Stimulated activated CD8-positive, alpha-beta memory T cell treated with anti-CD3 and anti-CD28 coated beads, Interleukin-15, amount 100 ng/mL, for 4 hours (primary cell): ENCODE measurements at regions not wholly inside any gene's neighbourhood (a gene's known extent, or its start where the extent isn't known, plus 50 kb on each side); places are given as distances from the start of the nearest gene placed in this dataset.
"Not testable (repeated sequence)": the region's sequence is repeated elsewhere in the genome, so short reads cannot be mapped to it uniquely, and the experiment has no call there.

Source experiments
- DNase-seq, 2 donors: peaks; one replicate each; pipeline ENCODE4 v3.0.0-alpha.2; 2020; ENCODE audit warnings: low read depth in 2 of 2

GRCh38 chrX:13223868-13224567 is 95.8 kb downstream of the ATXN3L start:
- no peak for DNase-seq

GRCh38 chrX:13220916-13221315 is 98.9 kb downstream of the ATXN3L start:
- no peak for DNase-seq

DNA sequence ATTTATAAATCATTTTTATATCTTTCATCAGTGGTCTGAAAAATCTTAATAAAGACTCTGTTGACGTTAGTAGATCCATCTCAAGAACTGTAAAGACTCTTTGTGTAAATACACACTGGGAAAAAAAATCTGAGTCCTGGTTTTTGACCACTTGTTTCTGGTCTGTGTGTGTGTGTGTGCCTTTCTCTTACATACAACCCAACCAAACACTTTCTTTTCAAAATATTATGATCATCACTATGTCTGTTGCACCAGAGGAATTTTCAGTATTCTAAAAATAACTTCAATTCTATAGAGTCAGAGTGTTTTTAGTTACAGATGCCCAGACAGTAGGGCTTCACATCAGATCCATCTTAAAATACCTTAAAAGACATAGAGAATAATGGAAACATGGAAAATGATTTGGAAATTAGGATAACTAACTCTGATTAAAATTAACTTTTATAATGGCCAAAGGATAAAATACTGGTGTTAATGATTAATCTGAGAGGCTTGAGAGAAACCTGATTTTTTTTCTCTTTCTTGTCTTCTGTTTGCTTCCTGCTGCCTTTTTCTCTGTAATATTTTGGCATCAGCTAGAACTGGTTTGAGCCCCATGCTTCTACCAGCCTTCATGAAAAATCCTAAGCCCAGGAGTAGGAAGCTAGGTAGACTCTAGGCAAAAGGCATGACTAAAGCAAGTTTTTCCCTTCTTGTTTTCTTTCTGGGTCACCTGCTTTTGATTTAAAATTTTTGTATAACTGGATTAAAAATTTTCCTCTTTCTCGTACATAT is 99.7 kb downstream of the ATXN3L start:
- no peak for DNase-seq

DNA sequence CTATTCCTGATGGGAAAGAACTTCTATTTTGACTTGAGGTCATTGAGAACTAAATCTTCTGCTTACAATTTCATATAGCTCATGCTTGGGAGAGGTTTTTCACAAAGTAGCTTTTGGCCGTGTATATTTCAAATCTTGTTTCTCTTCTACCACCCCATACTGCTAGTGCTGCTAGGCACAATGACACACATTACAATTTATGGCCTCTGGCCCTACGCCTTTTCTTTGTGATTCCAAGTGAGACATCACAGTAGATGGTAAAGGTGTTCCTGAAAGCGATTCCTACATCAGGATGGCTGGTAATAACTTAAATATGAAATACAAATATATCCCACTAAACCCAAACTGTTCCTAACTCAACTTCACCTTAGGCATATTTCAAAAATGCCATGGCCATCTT is 101.1 kb downstream of the ATXN3L start:
- DNase-seq, result no peak

- DNase-seq, result no peak
Measured at GRCh38 chrX:13216139-13216538, 103.7 kb downstream of the ATXN3L start.

GRCh38 chrX:13215729-13216128 is 104.1 kb downstream of the ATXN3L start:
- DNase-seq, result no peak

DNA sequence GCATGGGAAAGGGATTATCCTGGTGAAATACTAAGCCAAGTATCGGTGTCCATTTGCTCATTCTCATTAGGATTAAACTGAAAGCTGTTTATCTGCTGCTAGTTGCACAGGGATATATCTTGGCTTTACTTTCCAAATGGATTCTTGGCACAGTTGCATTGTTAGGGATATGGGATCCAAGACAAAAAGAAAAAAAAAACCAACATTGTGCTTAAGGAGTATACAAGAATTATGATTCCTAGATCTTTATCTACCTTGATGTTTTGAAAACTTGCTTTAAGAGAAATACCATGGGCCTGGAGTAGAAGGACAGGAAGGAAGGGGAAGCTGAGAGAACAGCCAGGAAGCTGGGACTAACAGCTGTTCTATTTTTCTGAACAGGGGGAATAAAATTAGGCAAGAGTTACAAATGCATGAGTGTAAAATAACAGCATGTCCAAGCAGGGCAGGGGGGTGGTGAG is 107.6 kb downstream of the ATXN3L start:
- no peak for DNase-seq

GRCh38 chrX:13210142-13210541 is 109.7 kb downstream of the ATXN3L start:
- not testable (repeated sequence) for DNase-seq

DNA sequence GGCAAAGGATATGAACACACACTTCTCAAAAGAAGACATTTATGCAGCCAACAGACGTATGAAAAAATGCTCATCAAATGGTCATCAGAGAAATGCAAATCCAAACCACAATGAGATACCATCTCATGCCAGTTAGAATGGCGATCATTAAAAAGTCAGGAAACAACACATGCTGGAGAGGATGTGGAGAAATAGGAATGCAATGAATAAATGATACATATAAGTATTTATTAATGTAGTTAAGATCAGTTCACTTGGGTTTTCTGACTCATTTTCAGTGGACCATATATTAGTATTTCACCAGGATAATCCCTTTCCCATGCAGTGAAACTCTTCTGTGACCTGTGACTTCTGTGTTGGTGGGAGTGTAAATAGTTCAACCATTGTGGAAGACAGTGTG is 110.1 kb downstream of the ATXN3L start:
- DNase-seq, result not testable (repeated sequence)

- no peak for DNase-seq
Measured at GRCh38 chrX:13208281-13208935, 111.4 kb downstream of the ATXN3L start.

DNA sequence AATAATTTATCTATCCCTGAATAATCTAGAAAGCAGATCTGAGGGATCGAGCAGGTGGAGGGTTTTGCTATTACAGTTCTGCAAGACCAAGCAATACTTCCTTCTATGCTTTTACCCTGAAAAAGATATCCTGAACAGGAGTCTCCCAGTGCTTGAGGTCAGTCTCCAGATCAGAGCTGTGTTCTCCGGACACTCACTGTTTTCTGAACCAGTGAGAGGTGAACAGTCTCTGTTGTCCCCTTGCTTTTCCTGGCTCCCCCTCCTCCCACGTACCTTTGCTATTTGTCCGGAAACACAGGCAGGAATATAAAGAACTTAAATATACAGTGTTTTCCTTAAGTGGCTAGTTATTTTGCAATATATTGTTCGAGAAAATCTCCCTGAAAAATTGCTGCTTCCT is 116.6 kb downstream of the ATXN3L start:
- no peak for DNase-seq

DNA sequence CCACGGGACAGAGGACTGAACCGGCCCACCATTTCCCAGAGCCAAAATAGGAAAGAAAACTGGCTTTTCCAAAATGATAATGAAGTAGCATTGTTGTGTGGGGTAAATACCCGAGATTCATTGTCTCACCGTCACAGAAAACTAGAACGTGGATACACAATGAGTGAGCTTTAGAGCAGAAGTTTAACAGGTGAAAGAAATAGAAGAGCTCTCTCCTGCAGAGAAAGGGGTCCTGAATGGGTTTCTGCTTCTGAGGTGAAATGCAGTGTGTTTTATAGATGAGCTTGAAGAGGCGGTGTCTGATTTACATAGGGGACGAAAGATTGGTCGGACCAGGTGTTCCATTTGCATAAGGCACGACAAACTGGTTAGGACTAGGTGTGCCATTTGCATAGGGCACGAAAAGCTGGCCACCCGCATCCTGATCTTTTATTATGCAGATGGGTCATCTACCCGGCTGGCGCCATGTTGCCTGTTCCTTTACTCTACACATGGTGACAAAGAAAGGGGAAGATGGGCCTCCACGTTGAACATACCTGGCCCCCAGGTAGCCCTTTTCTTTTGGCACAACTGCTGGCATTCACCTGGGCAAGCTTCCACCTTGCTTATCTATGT is 118.1 kb downstream of the ATXN3L start:
- no peak for DNase-seq

- DNase-seq, result no peak
Measured at GRCh38 chrX:13200398-13200797, 119.5 kb downstream of the ATXN3L start.

GRCh38 chrX:13198762-13199064 is 121.1 kb downstream of the ATXN3L start:
- DNase-seq, result no peak

DNA sequence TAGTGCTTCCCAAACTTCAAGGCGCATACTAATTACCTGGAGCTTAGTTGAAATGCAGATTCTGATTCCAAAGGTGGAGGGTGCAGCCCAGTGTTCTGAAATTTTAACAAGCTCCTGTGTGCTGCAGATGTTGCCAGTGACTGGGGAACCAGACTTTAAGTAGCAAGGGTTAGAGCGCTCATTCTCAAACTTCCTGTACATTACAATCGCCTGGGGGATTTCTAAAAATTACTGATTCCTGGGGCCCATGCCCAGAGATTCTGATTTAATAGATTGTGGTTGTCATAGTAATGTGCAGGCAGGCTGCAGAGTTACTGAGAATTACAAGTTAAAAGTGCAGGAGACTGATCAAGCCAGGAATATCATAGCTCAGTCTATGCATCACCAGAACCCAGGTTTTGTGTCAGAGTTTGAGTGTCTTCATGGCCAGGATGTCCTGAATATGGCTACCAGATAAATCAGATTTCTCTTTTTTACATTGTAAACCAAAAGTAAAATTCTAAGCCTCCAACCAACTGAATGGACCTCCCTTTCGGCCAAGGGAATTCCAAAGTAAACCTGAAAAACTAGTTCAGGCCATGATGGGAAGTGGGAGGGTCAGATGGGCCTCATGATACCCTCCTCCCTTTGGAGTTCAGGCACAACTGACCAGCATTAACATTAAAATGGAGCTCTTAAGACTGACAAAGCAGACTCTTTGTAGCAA is 121.6 kb downstream of the ATXN3L start:
- DNase-seq, result no peak

DNA sequence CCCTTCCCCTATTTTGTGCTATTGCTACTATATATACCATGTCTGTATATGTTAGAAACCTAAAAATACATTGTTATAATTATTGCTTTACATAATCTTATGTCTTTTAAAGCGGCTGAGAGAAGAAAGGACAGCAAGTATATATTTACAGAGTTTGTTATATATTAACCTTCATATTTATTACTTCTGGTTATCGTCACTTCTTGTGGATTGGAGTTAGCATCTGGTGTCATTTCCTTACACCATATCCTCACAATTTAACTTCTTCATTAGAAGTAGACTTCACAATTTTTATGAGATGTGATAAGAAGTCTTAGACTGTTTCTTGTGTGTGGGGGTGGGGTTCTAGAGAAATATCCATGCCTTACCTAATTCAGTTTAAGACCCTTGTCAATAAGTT is 123.1 kb downstream of the ATXN3L start:
- DNase-seq, result no peak

- no peak for DNase-seq
Measured at GRCh38 chrX:13195340-13195739, 124.5 kb downstream of the ATXN3L start.

DNA sequence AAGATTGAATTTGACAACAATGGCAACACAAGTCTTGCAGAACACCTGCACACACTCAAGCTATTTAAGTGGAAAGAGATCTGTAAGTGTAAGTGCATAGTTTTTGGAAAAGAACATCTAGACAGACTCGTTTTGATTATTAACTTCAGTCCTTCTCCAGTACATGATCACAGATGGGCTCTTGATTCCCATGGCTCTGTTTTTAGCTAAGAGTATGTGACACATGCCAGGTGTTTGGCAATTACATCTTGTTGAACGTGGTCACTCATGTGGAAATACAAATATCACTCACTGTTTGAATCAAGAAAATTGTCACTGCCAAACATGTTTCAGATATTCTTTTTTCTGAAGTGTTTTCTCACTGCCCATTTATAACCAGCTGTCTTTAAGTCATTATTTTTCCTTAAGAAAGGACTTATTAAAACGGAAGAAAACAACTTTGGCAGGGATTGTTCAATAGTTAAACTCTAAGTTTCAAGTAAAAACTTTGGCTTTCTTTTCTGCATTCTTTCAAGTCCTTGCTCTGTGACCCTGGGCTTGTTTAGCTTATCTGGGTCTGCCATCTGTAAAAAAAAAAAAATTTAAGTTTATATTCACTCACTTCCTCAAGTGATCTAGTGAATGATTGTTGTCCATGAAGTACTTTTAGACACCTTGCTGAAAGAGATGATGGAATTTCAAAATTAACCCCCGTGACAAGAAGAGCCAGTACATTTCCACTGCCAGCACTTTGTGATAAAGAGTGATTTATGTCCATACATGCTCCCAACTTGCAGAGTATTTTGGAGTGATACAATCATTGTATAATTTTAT is 125.4 kb downstream of the ATXN3L start:
- DNase-seq, result no peak

GRCh38 chrX:13190051-13190450 is 129.8 kb downstream of the ATXN3L start:
- no peak for DNase-seq

- DNase-seq, result no peak
Measured at GRCh38 chrX:13189380-13189779, 130.5 kb downstream of the ATXN3L start.

- DNase-seq, result no peak
Measured at GRCh38 chrX:13188731-13189309, 131.0 kb downstream of the ATXN3L start.
